Neuronal stem cell (in vitro differentiated cells): ENCODE measurements at regions not wholly inside any gene's neighbourhood (a gene's known extent, or its start where the extent isn't known, plus 50 kb on each side); places are given as distances from the start of the nearest gene placed in this dataset. TPM values are rescaled to one million over a fixed set of nuclear protein-coding genes. Genes with fewer than 3 reads are reported as not detected.

Experiments used
- DNase-seq: peaks from one replicate; pipeline ENCODE4 v3.0.0-alpha.2; 2013; ENCODE audit warnings: low spot score
- H2AFZ ChIP-seq: one replicate; pipeline ENCODE4 v1.6.1; 2013; ENCODE audit warnings: mild to moderate bottlenecking, low read length, inconsistent platforms
- H2AK5ac ChIP-seq: 2 replicates; pipeline ENCODE4 v1.6.1; 2013; ENCODE audit warnings: low read depth, mild to moderate bottlenecking, inconsistent platforms, low read length, moderate library complexity, mixed read lengths
- H2BK120ac ChIP-seq: 2 replicates; pipeline ENCODE4 v1.6.1; 2013; ENCODE audit warnings: low read depth, mild to moderate bottlenecking, inconsistent platforms, low read length, moderate library complexity, mixed read lengths
- H2BK12ac ChIP-seq: one replicate; pipeline ENCODE4 v1.6.1; 2013; ENCODE audit warnings: low read length, inconsistent platforms
- H2BK15ac ChIP-seq: 2 replicates; pipeline ENCODE4 v1.6.1; 2013; ENCODE audit warnings: mild to moderate bottlenecking, low read length, inconsistent platforms, mixed read lengths
- H2BK5ac ChIP-seq: one replicate; pipeline ENCODE4 v1.6.1; 2013; ENCODE audit warnings: inconsistent platforms, mild to moderate bottlenecking, low read length, moderate library complexity
- H3K14ac ChIP-seq: one replicate; pipeline ENCODE4 v1.6.1; 2013; ENCODE audit warnings: low read length, inconsistent platforms
- H3K18ac ChIP-seq: 2 replicates; pipeline ENCODE4 v1.6.1; 2013; ENCODE audit warnings: low read length, inconsistent platforms
- H3K23ac ChIP-seq: 2 replicates; pipeline ENCODE4 v1.6.1; 2013; ENCODE audit warnings: low read depth, mild to moderate bottlenecking, mixed read lengths, low read length, inconsistent platforms; ENCODE audit not compliant: poor library complexity
- H3K27ac ChIP-seq: replicated peaks from 3 replicates; pipeline ENCODE4 v1.5.1; 2013; ENCODE audit warnings: low read length, inconsistent platforms
- H3K27me3 ChIP-seq, 3 experiments: 2 replicates each; pipeline ENCODE4 v1.6.1; 2013; ENCODE audit warnings: low read length in 3 of 3, mild to moderate bottlenecking in 2 of 3, inconsistent platforms in 1 of 3, low read depth in 1 of 3, mixed read lengths in 1 of 3, moderate library complexity in 1 of 3; ENCODE audit not compliant: control insufficient read depth in 3 of 3, insufficient read depth in 3 of 3
- H3K36me3 ChIP-seq, 2 donors: replicated peaks in 1 of 2; 2 replicates each; pipeline ENCODE4 v1.6.1; 2013; ENCODE audit warnings: low read length in 2 of 2; ENCODE audit not compliant: control insufficient read depth in 2 of 2, insufficient read depth in 2 of 2
- H3K4ac ChIP-seq: 2 replicates; pipeline ENCODE4 v1.6.1; 2013; ENCODE audit warnings: inconsistent platforms, mild to moderate bottlenecking, low read length, moderate library complexity
- H3K4me1 ChIP-seq, 2 donors: 1 replicate in 1 of 2; 2 replicates in 1 of 2; pipeline ENCODE4 v1.6.1; 2013; ENCODE audit warnings: low read length in 2 of 2, low read depth in 1 of 2; ENCODE audit not compliant: control insufficient read depth in 2 of 2, insufficient read depth in 1 of 2
- H3K4me2 ChIP-seq: one replicate; pipeline ENCODE4 v1.6.1; 2013; ENCODE audit warnings: mild to moderate bottlenecking, low read length, inconsistent platforms; ENCODE audit not compliant: insufficient read depth, poor library complexity, severe bottlenecking
- H3K4me3 ChIP-seq, 2 donors: 2 replicates each; pipeline ENCODE4 v1.5.1; 2013; ENCODE audit warnings: low read length in 2 of 2, mild to moderate bottlenecking in 2 of 2, inconsistent platforms in 1 of 2, moderate library complexity in 1 of 2
- H3K79me1 ChIP-seq: one replicate; pipeline ENCODE4 v1.6.1; 2013; ENCODE audit warnings: low read depth, mild to moderate bottlenecking, inconsistent platforms, low read length, moderate library complexity
- H3K9ac ChIP-seq: one replicate; pipeline ENCODE4 v1.6.1; 2013; ENCODE audit warnings: mild to moderate bottlenecking, low read depth, low read length, inconsistent platforms; ENCODE audit not compliant: poor library complexity
- H3K9me3 ChIP-seq, 2 donors: replicated peaks in 1 of 2; 2 replicates each; pipeline versions ENCODE3 to v1.6.1; 2013; ENCODE audit warnings: low read length in 2 of 2, mild to moderate bottlenecking in 2 of 2, inconsistent platforms in 1 of 2, low read depth in 1 of 2, mixed read lengths in 1 of 2, moderate library complexity in 1 of 2; ENCODE audit not compliant: control insufficient read depth in 2 of 2, insufficient read depth in 1 of 2
- H4K8ac ChIP-seq: one replicate; pipeline ENCODE4 v1.6.1; 2013; ENCODE audit warnings: low read depth, mild to moderate bottlenecking, inconsistent platforms, low read length, moderate library complexity
- H4K91ac ChIP-seq: one replicate; pipeline ENCODE4 v1.6.1; 2013; ENCODE audit warnings: low read length, low read depth, mild to moderate bottlenecking, inconsistent platforms; ENCODE audit not compliant: poor library complexity
- WGBS, 2 donors: extraction: QIAGEN DNeasy Blood & Tissue Kit; methylation state at CpG; one replicate each; pipeline ENCODE4 v1.1.7; 2013; ENCODE audit warnings: missing lambda C conversion rate in 2 of 2, mixed read lengths in 1 of 2; ENCODE audit not compliant: insufficient read length in 2 of 2, insufficient replicate concordance in 1 of 2; ENCODE audit errors: extremely low coverage in 2 of 2; 5-methylcytosine and 5-hydroxymethylcytosine counted together
- small RNA-seq: library from polyadenylated mRNA; stranded (forward); fragments of <200 nt; extraction: miRNeasy Mini kit (QIAGEN cat#:217004); gene quantifications from one replicate; pipeline ENCODE3, GENCODE V24; 2013; ENCODE audit not compliant: insufficient read depth

DNA sequence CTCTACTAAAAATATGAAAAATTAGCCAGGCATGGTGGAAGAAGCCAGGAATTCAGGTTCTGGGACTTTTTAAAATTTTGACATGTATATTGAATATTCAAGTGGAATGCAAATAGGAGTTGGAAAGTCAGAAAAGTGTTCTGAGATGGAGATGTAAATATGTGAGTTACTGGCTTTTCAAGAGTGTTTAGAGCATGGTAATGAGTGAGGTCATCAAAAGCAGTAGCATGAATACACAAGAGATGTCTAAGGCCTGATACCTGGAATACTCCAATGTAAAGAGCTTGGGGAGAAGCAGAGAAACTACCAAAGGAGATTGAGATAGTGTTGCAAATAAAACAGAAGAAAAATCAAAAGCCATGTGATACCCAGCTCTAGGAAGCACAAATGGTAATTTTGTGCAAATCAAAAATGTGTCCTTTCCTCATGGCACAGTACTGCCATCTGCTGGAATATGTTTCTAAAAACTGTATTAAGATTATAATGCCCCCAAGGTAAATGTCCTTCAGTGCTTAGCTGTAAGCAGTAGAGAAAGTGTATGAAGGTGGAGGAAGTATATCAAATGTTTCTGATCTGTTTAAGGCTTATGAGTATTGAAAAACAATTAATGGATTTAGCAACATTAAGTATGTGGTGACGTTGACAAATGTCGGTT lies 908.4 kb downstream of the KCNJ18 start:
- Histone ChIP-seq H3K4me2 (no peak overlapping the region), H4K91ac (no peak overlapping the region), H2AK5ac (no peak overlapping the region), H3K18ac (no peak overlapping the region), H2AFZ (no peak overlapping the region), H2BK15ac (no peak overlapping the region), H3K9me3 (peaks cover 0 to 2% of the 10 kb centered on the region in 2 donors), H3K27me3 (no peaks in the 10 kb centered on the region), H3K27ac (no peak overlapping the region), H3K4me3 (no peak overlapping the region), H3K4ac (no peak overlapping the region), H3K36me3 (no peaks in the 10 kb centered on the region), H3K23ac (no peak overlapping the region), H2BK5ac (no peak overlapping the region), H3K9ac (no peak overlapping the region), H4K8ac (no peak overlapping the region), H3K79me1 (no peaks in the 10 kb centered on the region), H3K14ac (no peak overlapping the region), H2BK12ac (no peak overlapping the region), H3K4me1 (no peaks in the 10 kb centered on the region), H2BK120ac (no peak overlapping the region)
- no peak for DNase-seq
- no CpG with 5 or more reads among the region's 2 CpGs for WGBS, 2 donors

Small RNA genes in the stretch of these regions (small RNA-seq; reads per million reads assigned to genes)
- gene ABBA01006766.1 (not detected), gene NMTRS-TGA3-1 (not detected)
